IgD-negative memory B cell (primary cell): ENCODE measurements at regions not wholly inside any gene's neighbourhood (a gene's known extent, or its start where the extent isn't known, plus 50 kb on each side); places are given as distances from the start of the nearest gene placed in this dataset.

ENCODE experiments used
- H3K27ac Mint-ChIP-seq, 3 donors: one replicate each; pipeline ENCODE4 v1.8.0; 2020 to 2022; ENCODE audit warnings: mild to moderate bottlenecking in 3 of 3, mixed read lengths in 3 of 3, moderate library complexity in 1 of 3
- H3K27me3 Mint-ChIP-seq: one replicate; pipeline ENCODE4 v1.8.0; 2021; ENCODE audit warnings: mixed read lengths
- H3K36me3 Mint-ChIP-seq: one replicate; pipeline ENCODE4 v1.8.0; 2020; ENCODE audit warnings: mild to moderate bottlenecking, mixed read lengths
- H3K4me1 Mint-ChIP-seq, 3 donors: one replicate each; pipeline ENCODE4 v1.8.0; 2020 to 2022; ENCODE audit warnings: mixed read lengths in 3 of 3, mild to moderate bottlenecking in 1 of 3
- H3K4me3 Mint-ChIP-seq, 4 donors: one replicate each; pipeline ENCODE4 v1.8.0; 2020 to 2022; ENCODE audit warnings: mild to moderate bottlenecking in 4 of 4, mixed read lengths in 4 of 4, moderate library complexity in 3 of 4
- H3K9me3 Mint-ChIP-seq, 3 donors: one replicate each; pipeline ENCODE4 v1.8.0; 2020 to 2021; ENCODE audit warnings: mixed read lengths in 3 of 3, mild to moderate bottlenecking in 1 of 3

GRCh38 chr2:39521876-39522517 lies 84.9 kb upstream of the MAP4K3 start:
- Mint-ChIP-seq H3K4me1 (peaks cover 13 to 14% (median 13%) of the 10 kb centered on the region in 3 donors), H3K27ac (peak overlapping the region in 1 of 3 donors; percentile 6), H3K27me3 (no peaks in the 10 kb centered on the region), H3K36me3 (peaks cover 9% of the 10 kb centered on the region), H3K9me3 (peaks cover 2 to 7% (median 5%) of the 10 kb centered on the region in 3 donors), H3K4me3 (no peak overlapping the region)

- Mint-ChIP-seq H3K4me1 (peaks cover 16 to 17% (median 16%) of the 10 kb centered on the region in 3 donors), H3K27ac (peak overlapping the region in 1 of 3 donors; percentile 6), H3K4me3 (no peak overlapping the region), H3K27me3 (no peaks in the 10 kb centered on the region), H3K36me3 (peaks cover 7% of the 10 kb centered on the region), H3K9me3 (peaks cover 2 to 7% (median 5%) of the 10 kb centered on the region in 3 donors)
Observed at GRCh38 chr2:39522518-39522877, 85.4 kb upstream of the MAP4K3 start.

GRCh38 chr2:39523308-39524044 lies 86.4 kb upstream of the MAP4K3 start:
- Mint-ChIP-seq H3K4me1 (peaks cover 18 to 19% (median 18%) of the 10 kb centered on the region in 3 donors), H3K4me3 (no peak overlapping the region), H3K9me3 (peaks cover 2 to 7% (median 5%) of the 10 kb centered on the region in 3 donors), H3K27me3 (no peaks in the 10 kb centered on the region), H3K27ac (no peak overlapping the region), H3K36me3 (peaks cover 7% of the 10 kb centered on the region)

GRCh38 chr2:39524061-39524460 lies 87.0 kb upstream of the MAP4K3 start:
- Mint-ChIP-seq H3K36me3 (peaks cover 7% of the 10 kb centered on the region), H3K4me1 (peaks cover 18 to 19% (median 18%) of the 10 kb centered on the region in 3 donors), H3K27ac (no peak overlapping the region), H3K4me3 (no peak overlapping the region), H3K9me3 (peaks cover 2 to 7% (median 5%) of the 10 kb centered on the region in 3 donors), H3K27me3 (no peaks in the 10 kb centered on the region)

GRCh38 chr2:39524756-39525635 lies 87.9 kb upstream of the MAP4K3 start:
- Mint-ChIP-seq H3K9me3 (peaks cover 2 to 7% (median 5%) of the 10 kb centered on the region in 3 donors), H3K27ac (no peak overlapping the region), H3K4me3 (no peak overlapping the region), H3K27me3 (no peaks in the 10 kb centered on the region), H3K36me3 (peaks cover 7% of the 10 kb centered on the region), H3K4me1 (peaks cover 18 to 19% (median 18%) of the 10 kb centered on the region in 3 donors)

GRCh38 chr2:39525636-39526412 lies 88.7 kb upstream of the MAP4K3 start:
- no peak overlapping the region for H3K27ac Mint-ChIP-seq
- peak overlapping the region in 2 of 4 donors; percentile 73 for H3K4me3 Mint-ChIP-seq
- H3K4me1 Mint-ChIP-seq = peaks cover 18 to 23% (median 22%) of the 10 kb centered on the region in 3 donors
- H3K36me3 Mint-ChIP-seq = peaks cover 5% of the 10 kb centered on the region
- H3K27me3 Mint-ChIP-seq = peaks cover 4% of the 10 kb centered on the region
- H3K9me3 Mint-ChIP-seq = peaks cover 2 to 7% (median 5%) of the 10 kb centered on the region in 3 donors

GRCh38 chr2:39528701-39529100 lies 91.6 kb upstream of the MAP4K3 start:
- Mint-ChIP-seq H3K27ac (no peak overlapping the region), H3K9me3 (no peaks in the 10 kb centered on the region), H3K27me3 (peaks cover 7% of the 10 kb centered on the region), H3K36me3 (no peaks in the 10 kb centered on the region), H3K4me1 (peaks cover 22 to 23% (median 23%) of the 10 kb centered on the region in 3 donors), H3K4me3 (no peak overlapping the region)

GRCh38 chr2:39529836-39530235 lies 92.8 kb upstream of the MAP4K3 start:
- H3K4me1 Mint-ChIP-seq = peaks cover 22 to 23% (median 23%) of the 10 kb centered on the region in 3 donors
- H3K36me3 Mint-ChIP-seq = no peaks in the 10 kb centered on the region
- H3K27me3 Mint-ChIP-seq = peaks cover 11% of the 10 kb centered on the region
- no peak overlapping the region for H3K27ac Mint-ChIP-seq
- H3K9me3 Mint-ChIP-seq = no peaks in the 10 kb centered on the region
- no peak overlapping the region for H3K4me3 Mint-ChIP-seq

GRCh38 chr2:39530411-39530866 lies 93.4 kb upstream of the MAP4K3 start:
- Mint-ChIP-seq H3K9me3 (no peaks in the 10 kb centered on the region), H3K36me3 (no peaks in the 10 kb centered on the region), H3K4me1 (peaks cover 22 to 23% (median 23%) of the 10 kb centered on the region in 3 donors), H3K4me3 (no peak overlapping the region), H3K27ac (no peak overlapping the region), H3K27me3 (peaks cover 11% of the 10 kb centered on the region)

GRCh38 chr2:39531220-39531777 lies 94.2 kb upstream of the MAP4K3 start:
- Mint-ChIP-seq H3K9me3 (no peaks in the 10 kb centered on the region), H3K4me3 (no peak overlapping the region), H3K36me3 (no peaks in the 10 kb centered on the region), H3K27ac (no peak overlapping the region), H3K4me1 (peaks cover 14 to 16% (median 15%) of the 10 kb centered on the region in 3 donors), H3K27me3 (peaks cover 11% of the 10 kb centered on the region)

- H3K36me3 Mint-ChIP-seq = no peaks in the 10 kb centered on the region
- H3K27ac Mint-ChIP-seq = no peak overlapping the region
- H3K4me3 Mint-ChIP-seq = no peak overlapping the region
Observed at GRCh38 chr2:39532933-39533332, 95.8 kb upstream of the MAP4K3 start.

GRCh38 chr2:39534095-39534711 lies 97.1 kb upstream of the MAP4K3 start:
- Mint-ChIP-seq H3K9me3 (no peaks in the 10 kb centered on the region), H3K4me3 (no peak overlapping the region), H3K36me3 (no peaks in the 10 kb centered on the region), H3K27me3 (peaks cover 13% of the 10 kb centered on the region), H3K4me1 (peaks cover 3 to 5% (median 3%) of the 10 kb centered on the region in 3 donors), H3K27ac (no peak overlapping the region)

More at GRCh38 chr2:39532933-39533332, 95.8 kb upstream of the MAP4K3 start:
- Mint-ChIP-seq H3K9me3 (no peaks in the 10 kb centered on the region), H3K27me3 (peaks cover 11% of the 10 kb centered on the region), H3K4me1 (peaks cover 3 to 5% (median 3%) of the 10 kb centered on the region in 3 donors)

GRCh38 chr2:39535636-39536185 lies 98.6 kb upstream of the MAP4K3 start:
- H3K36me3 Mint-ChIP-seq = no peaks in the 10 kb centered on the region
- no peak overlapping the region for H3K27ac Mint-ChIP-seq
- peaks cover 0 to 3% (median 1%) of the 10 kb centered on the region in 3 donors for H3K4me1 Mint-ChIP-seq
- H3K4me3 Mint-ChIP-seq = no peak overlapping the region
- H3K9me3 Mint-ChIP-seq = no peaks in the 10 kb centered on the region
- peaks cover 9% of the 10 kb centered on the region for H3K27me3 Mint-ChIP-seq
